ENCODE measurements at regions not wholly inside any gene's neighbourhood (a gene's known extent, or its start where the extent isn't known, plus 50 kb on each side); places are given as distances from the start of the nearest gene placed in this dataset.

- no peak for TF ChIP-seq CTCF (IDR thresholded peaks at IDR 0.05; ENCODE audit: insufficient read depth, low read length)
- TF ChIP-seq POLR2AphosphoS5 (IDR thresholded peaks at IDR 0.05; ENCODE audit: low read depth), result no peak
- TF ChIP-seq REST (IDR thresholded peaks at IDR 0.05; ENCODE audit: insufficient replicate concordance, low read depth), result no peak
These were observed 327.3 kb upstream of the GBE1 start for GRCh38 chr3:82088749-82089148.

Data from HL-60 (cell line).